Epithelial cell of proximal tubule (primary cell): ENCODE measurements at regions not wholly inside any gene's neighbourhood (a gene's known extent, or its start where the extent isn't known, plus 50 kb on each side); places are given as distances from the start of the nearest gene placed in this dataset.

ENCODE experiments used
- DNase-seq: peaks from one replicate; pipeline ENCODE4 v3.0.0-alpha.2; 2011; ENCODE audit warnings: low read depth
- H3K4me3 ChIP-seq: 2 replicates; pipeline ENCODE4 v1.5.1; 2011; ENCODE audit warnings: low read depth, mild to moderate bottlenecking, low read length
- CTCF ChIP-seq: conservative IDR thresholded peaks from 2 replicates; pipeline ENCODE4 v1.5.1; 2012; ENCODE audit warnings: low read depth, mild to moderate bottlenecking, low read length

- TF ChIP-seq CTCF: no peak
- no peak for DNase-seq
- no peak overlapping the region for H3K4me3 ChIP-seq
Measured at GRCh38 chr1:60581455-60582220, 500.7 kb upstream of the NFIA start.

- DNase-seq: no peak
- no peak for TF ChIP-seq CTCF
- H3K4me3 ChIP-seq: no peak overlapping the region
Measured at GRCh38 chr1:60577029-60577428, 503.5 kb upstream of the C1orf87 start.

DNA sequence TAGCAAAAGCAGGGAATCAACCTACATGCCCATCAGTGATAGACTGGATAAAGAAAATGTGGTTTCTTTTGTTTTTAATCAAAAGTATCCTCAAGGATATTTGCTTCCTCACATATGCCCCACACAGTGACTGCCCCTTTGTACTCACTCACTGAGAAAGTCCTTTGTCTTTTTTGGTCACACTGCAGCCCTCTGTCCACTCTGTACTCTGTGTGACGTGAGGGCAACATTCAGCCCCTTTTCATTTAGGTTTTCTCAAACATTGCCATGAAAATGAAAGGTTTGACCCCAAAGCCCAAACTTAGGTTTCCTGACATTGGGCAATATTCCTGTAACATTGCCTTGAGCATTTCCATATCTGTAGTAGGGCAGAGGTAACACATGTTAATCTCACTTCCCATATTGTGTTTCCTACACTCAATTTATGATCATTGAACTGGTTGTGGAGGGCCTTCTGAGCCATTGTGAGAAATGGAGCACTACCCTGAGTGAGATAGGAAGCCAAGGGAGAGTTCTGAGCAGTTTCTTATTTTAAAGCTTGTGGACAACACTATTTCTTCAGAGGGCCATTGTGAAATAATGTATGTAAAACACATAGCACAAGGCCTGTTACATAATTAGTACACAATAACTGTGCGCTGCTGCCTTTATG is 501.9 kb upstream of the C1orf87 start:
- DNase-seq: no peak
- H3K4me3 ChIP-seq: no peak overlapping the region
- TF ChIP-seq CTCF: no peak

GRCh38 chr1:60573726-60574409 is 500.3 kb upstream of the C1orf87 start:
- DNase-seq: peak; percentile 49
- no peak overlapping the region for H3K4me3 ChIP-seq
- TF ChIP-seq CTCF: no peak

GRCh38 chr1:60573121-60573520 is 499.6 kb upstream of the C1orf87 start:
- TF ChIP-seq CTCF: no peak
- DNase-seq: no peak
- no peak overlapping the region for H3K4me3 ChIP-seq

GRCh38 chr1:60572378-60572777 is 498.8 kb upstream of the C1orf87 start:
- no peak for TF ChIP-seq CTCF
- no peak overlapping the region for H3K4me3 ChIP-seq
- no peak for DNase-seq

GRCh38 chr1:60571811-60572210 is 498.2 kb upstream of the C1orf87 start:
- DNase-seq: no peak
- H3K4me3 ChIP-seq: no peak overlapping the region
- TF ChIP-seq CTCF: no peak
